ENCODE measurements at regions not wholly inside any gene's neighbourhood (a gene's known extent, or its start where the extent isn't known, plus 50 kb on each side); places are given as distances from the start of the nearest gene placed in this dataset.

DNA sequence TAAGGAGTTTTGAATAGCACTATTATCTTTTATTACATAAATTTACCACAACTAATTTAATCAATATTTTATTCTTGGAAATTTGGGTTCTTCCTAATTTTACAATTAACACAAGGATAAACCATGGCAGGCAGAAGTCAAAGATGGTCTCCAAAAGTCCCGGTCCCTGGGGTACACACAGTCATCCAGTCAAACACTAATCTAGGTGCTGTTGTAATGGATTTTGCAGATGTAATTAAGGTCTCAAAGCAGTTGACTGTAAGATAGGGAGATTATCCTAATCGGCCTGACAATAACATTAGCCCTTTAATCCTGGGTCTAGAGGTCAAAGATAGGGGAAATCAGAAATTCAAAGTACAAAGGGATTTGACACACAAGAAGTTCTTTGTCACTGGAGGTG lies 57.5 kb upstream of the HTR1A start:
- TF ChIP-seq POLR2A (IDR thresholded peaks at IDR 0.05) = no peak
- no peak for TF ChIP-seq CTCF (IDR thresholded peaks at IDR 0.05)
- WGBS, 2 donors = 45 to 59% methylated on average over 2 of the region's 2 CpGs

DNA sequence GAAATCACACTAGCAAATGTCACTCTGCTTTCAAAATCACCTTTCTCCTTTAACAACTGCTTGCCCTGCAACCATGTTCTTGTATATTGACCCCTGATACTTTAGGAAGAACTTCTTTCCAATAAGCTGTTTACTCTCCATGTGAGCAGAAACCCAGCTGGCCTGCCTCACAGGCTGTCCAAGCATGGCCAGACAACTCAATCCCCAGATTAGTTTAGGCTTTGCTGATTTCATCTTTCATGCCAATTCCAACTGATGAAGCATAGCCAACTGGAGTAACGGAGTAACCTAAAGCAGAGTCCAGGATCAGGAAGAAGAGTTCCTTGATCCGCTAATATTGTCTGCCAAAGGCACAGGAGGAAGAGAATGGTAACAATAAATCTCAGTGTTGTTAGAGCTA lies 56.7 kb upstream of the HTR1A start:
- no peak for TF ChIP-seq CTCF (IDR thresholded peaks at IDR 0.05)
- no peak for TF ChIP-seq POLR2A (IDR thresholded peaks at IDR 0.05)
- no peak overlapping the region for H3K4me3 ChIP-seq
- no peaks in the 10 kb centered on the region for H3K9me3 ChIP-seq
- H3K4me1 ChIP-seq = no peaks in the 10 kb centered on the region
- H3K27ac ChIP-seq = no peak overlapping the region
- no peaks in the 10 kb centered on the region for H3K27me3 ChIP-seq
- DNase-seq = no peak
- 48 to 83% methylated on average over 1 to 2 of the region's 2 CpGs for WGBS, 2 donors
- H3K36me3 ChIP-seq = no peaks in the 10 kb centered on the region
- intact Hi-C loops (cut with DNase I) = no loop called here

More for the DNA sequence above, 57.5 kb upstream of the HTR1A start:
- Histone ChIP-seq H3K36me3 (no peaks in the 10 kb centered on the region), H3K27me3 (no peaks in the 10 kb centered on the region), H3K4me3 (no peak overlapping the region), H3K4me1 (no peaks in the 10 kb centered on the region), H3K27ac (no peak overlapping the region), H3K9me3 (no peaks in the 10 kb centered on the region)
- intact Hi-C loops (cut with DNase I) = no loop called here
- DNase-seq = no peak

DNA sequence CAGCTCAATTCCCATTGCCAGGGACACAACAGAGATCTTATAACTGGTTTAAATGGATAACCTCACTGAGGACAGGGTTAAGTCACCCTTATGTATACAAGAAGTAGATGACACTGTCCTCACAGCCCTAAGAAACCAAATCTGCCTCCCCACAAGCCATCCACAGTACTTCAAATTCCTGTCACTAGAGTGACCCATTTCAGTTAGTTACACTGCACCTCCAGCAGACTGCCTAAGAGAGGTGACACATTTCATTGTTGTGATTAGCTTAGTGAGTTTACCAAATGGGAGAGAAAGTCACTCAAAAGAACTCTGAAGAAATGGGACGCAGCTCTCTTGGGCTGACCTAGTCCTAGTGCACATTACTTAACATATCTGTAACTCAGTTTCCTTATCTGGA lies 53.6 kb upstream of the HTR1A start:
- intact Hi-C loops (cut with DNase I) = no loop called here
- Histone ChIP-seq H3K27me3 (no peaks in the 10 kb centered on the region), H3K9me3 (no peaks in the 10 kb centered on the region), H3K27ac (no peak overlapping the region), H3K4me3 (no peak overlapping the region), H3K36me3 (no peaks in the 10 kb centered on the region), H3K4me1 (no peaks in the 10 kb centered on the region)
- 67 to 74% methylated on average over 1 of the region's 1 CpG for WGBS, 2 donors
- TF ChIP-seq CTCF (IDR thresholded peaks at IDR 0.05) = no peak
- no peak for DNase-seq

Measured in esophagus squamous epithelium (tissue), 5 donors.